ENCODE measurements at regions not wholly inside any gene's neighbourhood (a gene's known extent, or its start where the extent isn't known, plus 50 kb on each side); places are given as distances from the start of the nearest gene placed in this dataset.

- Mint-ChIP-seq H3K27me3 (ENCODE audit: low read depth) (no peaks in the 10 kb centered on the region), H3K36me3 (ENCODE audit: low read depth) (no peaks in the 10 kb centered on the region), H3K4me3 (no peak overlapping the region), H3K4me1 (ENCODE audit: low read depth) (no peaks in the 10 kb centered on the region), H3K9me3 (no peaks in the 10 kb centered on the region), H3K27ac (no peak overlapping the region)
- intact Hi-C loops (cut with micrococcal nuclease) = no loop called here
- CTCF ChIA-PET = no interaction called here
- DNase-seq = no peak
Measured at GRCh38 chr14:82091097-82091496, 557.4 kb upstream of the SEL1L start.

GRCh38 chr14:82094829-82095345, 561.2 kb upstream of the SEL1L start:
- no peak for DNase-seq
- intact Hi-C loops (cut with micrococcal nuclease) = no loop called here
- Mint-ChIP-seq H3K9me3 (no peaks in the 10 kb centered on the region), H3K27ac (no peak overlapping the region), H3K36me3 (ENCODE audit: low read depth) (no peaks in the 10 kb centered on the region), H3K4me1 (ENCODE audit: low read depth) (no peaks in the 10 kb centered on the region), H3K27me3 (ENCODE audit: low read depth) (no peaks in the 10 kb centered on the region), H3K4me3 (no peak overlapping the region)
- CTCF ChIA-PET = interaction anchor here (0.6 kb wide), 1 partner anchor 310 kb away, joined by 3 read pairs; no protein-coding TSS in a partner anchor

- no peak overlapping the region for H3K27ac Mint-ChIP-seq
- H3K27me3 Mint-ChIP-seq (ENCODE audit: low read depth) = no peaks in the 10 kb centered on the region
- no peak overlapping the region for H3K4me3 Mint-ChIP-seq
- no peaks in the 10 kb centered on the region for H3K36me3 Mint-ChIP-seq (ENCODE audit: low read depth)
- intact Hi-C loops (cut with micrococcal nuclease) = no loop called here
- CTCF ChIA-PET = no interaction called here
- no peak for DNase-seq
- H3K9me3 Mint-ChIP-seq = peaks cover 2% of the 10 kb centered on the region
- H3K4me1 Mint-ChIP-seq (ENCODE audit: low read depth) = no peaks in the 10 kb centered on the region
Measured at GRCh38 chr14:82104013-82104412, 570.4 kb upstream of the SEL1L start.

GRCh38 chr14:82112210-82112839, 578.7 kb upstream of the SEL1L start:
- Mint-ChIP-seq H3K36me3 (ENCODE audit: low read depth) (no peaks in the 10 kb centered on the region), H3K4me3 (no peak overlapping the region), H3K27me3 (ENCODE audit: low read depth) (no peaks in the 10 kb centered on the region), H3K4me1 (ENCODE audit: low read depth) (no peaks in the 10 kb centered on the region), H3K27ac (no peak overlapping the region), H3K9me3 (peaks cover 8% of the 10 kb centered on the region)
- no peak for DNase-seq
- CTCF ChIA-PET = no interaction called here
- intact Hi-C loops (cut with micrococcal nuclease) = no loop called here

- no peaks in the 10 kb centered on the region for H3K4me1 Mint-ChIP-seq (ENCODE audit: low read depth)
- H3K27me3 Mint-ChIP-seq (ENCODE audit: low read depth) = no peaks in the 10 kb centered on the region
- CTCF ChIA-PET = no interaction called here
- H3K4me3 Mint-ChIP-seq = no peak overlapping the region
- intact Hi-C loops (cut with micrococcal nuclease) = no loop called here
- H3K27ac Mint-ChIP-seq = no peak overlapping the region
- no peaks in the 10 kb centered on the region for H3K36me3 Mint-ChIP-seq (ENCODE audit: low read depth)
- peaks cover 13% of the 10 kb centered on the region for H3K9me3 Mint-ChIP-seq
- DNase-seq = no peak
Measured at GRCh38 chr14:82113007-82113406, 579.4 kb upstream of the SEL1L start.

GRCh38 chr14:82113710-82114109, 580.1 kb upstream of the SEL1L start:
- intact Hi-C loops (cut with micrococcal nuclease) = no loop called here

GRCh38 chr14:82116721-82117120, 583.1 kb upstream of the SEL1L start:
- H3K4me1 Mint-ChIP-seq (ENCODE audit: low read depth) = no peaks in the 10 kb centered on the region
- no peak for DNase-seq
- H3K9me3 Mint-ChIP-seq = peaks cover 16% of the 10 kb centered on the region

More at GRCh38 chr14:82113710-82114109, 580.1 kb upstream of the SEL1L start:
- peaks cover 11% of the 10 kb centered on the region for H3K9me3 Mint-ChIP-seq
- H3K27me3 Mint-ChIP-seq (ENCODE audit: low read depth) = no peaks in the 10 kb centered on the region
- H3K4me3 Mint-ChIP-seq = no peak overlapping the region
- CTCF ChIA-PET = no interaction called here
- H3K36me3 Mint-ChIP-seq (ENCODE audit: low read depth) = no peaks in the 10 kb centered on the region
- H3K4me1 Mint-ChIP-seq (ENCODE audit: low read depth) = no peaks in the 10 kb centered on the region
- no peak for DNase-seq
- no peak overlapping the region for H3K27ac Mint-ChIP-seq

GRCh38 chr14:82122655-82123054, 589.0 kb upstream of the SEL1L start:
- intact Hi-C loops (cut with micrococcal nuclease) = no loop called here
- Mint-ChIP-seq H3K4me1 (ENCODE audit: low read depth) (no peaks in the 10 kb centered on the region), H3K9me3 (peaks cover 8% of the 10 kb centered on the region), H3K4me3 (no peak overlapping the region), H3K27me3 (ENCODE audit: low read depth) (no peaks in the 10 kb centered on the region), H3K36me3 (ENCODE audit: low read depth) (no peaks in the 10 kb centered on the region), H3K27ac (no peak overlapping the region)
- CTCF ChIA-PET = no interaction called here
- DNase-seq = no peak

More at GRCh38 chr14:82116721-82117120, 583.1 kb upstream of the SEL1L start:
- intact Hi-C loops (cut with micrococcal nuclease) = no loop called here
- Mint-ChIP-seq H3K4me3 (no peak overlapping the region), H3K27me3 (ENCODE audit: low read depth) (no peaks in the 10 kb centered on the region), H3K27ac (no peak overlapping the region), H3K36me3 (ENCODE audit: low read depth) (no peaks in the 10 kb centered on the region)
- CTCF ChIA-PET = no interaction called here

- peaks cover 4% of the 10 kb centered on the region for H3K9me3 Mint-ChIP-seq
- no peaks in the 10 kb centered on the region for H3K36me3 Mint-ChIP-seq (ENCODE audit: low read depth)
- intact Hi-C loops (cut with micrococcal nuclease) = no loop called here
- no peak overlapping the region for H3K4me3 Mint-ChIP-seq
- no peak overlapping the region for H3K27ac Mint-ChIP-seq
- DNase-seq = no peak
- CTCF ChIA-PET = no interaction called here
- no peaks in the 10 kb centered on the region for H3K27me3 Mint-ChIP-seq (ENCODE audit: low read depth)
- H3K4me1 Mint-ChIP-seq (ENCODE audit: low read depth) = no peaks in the 10 kb centered on the region
Measured at GRCh38 chr14:82124511-82124910, 590.9 kb upstream of the SEL1L start.

- H3K27me3 Mint-ChIP-seq (ENCODE audit: low read depth) = no peaks in the 10 kb centered on the region
- H3K4me1 Mint-ChIP-seq (ENCODE audit: low read depth) = no peaks in the 10 kb centered on the region
- DNase-seq = no peak
- intact Hi-C loops (cut with micrococcal nuclease) = no loop called here
- peaks cover 2% of the 10 kb centered on the region for H3K9me3 Mint-ChIP-seq
- H3K36me3 Mint-ChIP-seq (ENCODE audit: low read depth) = no peaks in the 10 kb centered on the region
- H3K27ac Mint-ChIP-seq = no peak overlapping the region
- H3K4me3 Mint-ChIP-seq = no peak overlapping the region
- CTCF ChIA-PET = no interaction called here
Measured at GRCh38 chr14:82126006-82126405, 592.4 kb upstream of the SEL1L start.

- H3K4me1 Mint-ChIP-seq (ENCODE audit: low read depth) = no peaks in the 10 kb centered on the region
- no peaks in the 10 kb centered on the region for H3K27me3 Mint-ChIP-seq (ENCODE audit: low read depth)
- H3K9me3 Mint-ChIP-seq = peaks cover 2% of the 10 kb centered on the region
- H3K4me3 Mint-ChIP-seq = no peak overlapping the region
- no peak overlapping the region for H3K27ac Mint-ChIP-seq
- H3K36me3 Mint-ChIP-seq (ENCODE audit: low read depth) = no peaks in the 10 kb centered on the region
- intact Hi-C loops (cut with micrococcal nuclease) = no loop called here
- DNase-seq = no peak
- CTCF ChIA-PET = interaction anchor here (0.7 kb wide), 1 partner anchor 739 kb away, joined by 9 read pairs; no protein-coding TSS in a partner anchor
Measured at GRCh38 chr14:82134411-82134810, 600.8 kb upstream of the SEL1L start.

- CTCF ChIA-PET = no interaction called here
- no peaks in the 10 kb centered on the region for H3K36me3 Mint-ChIP-seq (ENCODE audit: low read depth)
- H3K4me3 Mint-ChIP-seq = no peak overlapping the region
- no peaks in the 10 kb centered on the region for H3K4me1 Mint-ChIP-seq (ENCODE audit: low read depth)
- H3K27me3 Mint-ChIP-seq (ENCODE audit: low read depth) = no peaks in the 10 kb centered on the region
- no peak for DNase-seq
- intact Hi-C loops (cut with micrococcal nuclease) = no loop called here
- H3K9me3 Mint-ChIP-seq = peaks cover 8% of the 10 kb centered on the region
- H3K27ac Mint-ChIP-seq = no peak overlapping the region
Measured at GRCh38 chr14:82138431-82138830, 604.8 kb upstream of the SEL1L start.

- Mint-ChIP-seq H3K9me3 (peaks cover 6% of the 10 kb centered on the region), H3K27ac (no peak overlapping the region), H3K36me3 (ENCODE audit: low read depth) (no peaks in the 10 kb centered on the region), H3K4me1 (ENCODE audit: low read depth) (no peaks in the 10 kb centered on the region), H3K4me3 (no peak overlapping the region), H3K27me3 (ENCODE audit: low read depth) (no peaks in the 10 kb centered on the region)
- CTCF ChIA-PET = no interaction called here
- DNase-seq = no peak
- intact Hi-C loops (cut with micrococcal nuclease) = no loop called here
Measured at GRCh38 chr14:82146846-82147245, 613.2 kb upstream of the SEL1L start.

Measured in activated naive CD4-positive, alpha-beta T cell treated with anti-CD3 and anti-CD28 coated beads for 36 hours (primary cell).